HEK293 (cell line): ENCODE measurements at regions not wholly inside any gene's neighbourhood (a gene's known extent, or its start where the extent isn't known, plus 50 kb on each side); places are given as distances from the start of the nearest gene placed in this dataset.

ENCODE experiments used
- CTCF ChIA-PET: fragments of 350-600 bp; formaldehyde crosslinking; extraction: SDS; loops from one replicate; lab custom pipeline; 2021; ENCODE audit warnings: antibody characterized with exemption; lab: Yijun Ruan, JAX
- POLR2A ChIA-PET: fragments of 300-600 bp; formaldehyde crosslinking; extraction: SDS; loops from one replicate; lab custom pipeline; 2020; ENCODE audit warnings: antibody characterized with exemption, inconsistent platforms; lab: Yijun Ruan, JAX
- H3K27ac ChIP-seq: fragments of 200-500 bp; sonication (Bioruptor generic); 2 replicates; pipeline ENCODE4 v1.5.1; 2014; ENCODE audit warnings: low read depth, low read length, control low read depth, inconsistent platforms; ENCODE audit errors: extremely low read depth
- H3K36me3 ChIP-seq, 2 experiments: fragments of 200-500 bp in 1 of 2; sonication (Bioruptor generic) in 1 of 2; 1 replicate in 1 of 2; 2 replicates in 1 of 2; pipeline ENCODE4 v1.5.1; 2014 to 2017; ENCODE audit warnings: inconsistent platforms in 2 of 2, low read length in 2 of 2; ENCODE audit not compliant: control insufficient read depth in 2 of 2, insufficient read depth in 1 of 2
- H3K4me1 ChIP-seq: fragments of 200-500 bp; sonication (Bioruptor generic); 2 replicates; pipeline ENCODE4 v1.5.1; 2014; ENCODE audit warnings: mild to moderate bottlenecking, low read length, inconsistent platforms; ENCODE audit not compliant: control insufficient read depth, insufficient read depth
- H3K4me3 ChIP-seq: 2 replicates; pipeline ENCODE4 v1.5.1; 2011; ENCODE audit warnings: low read depth, mild to moderate bottlenecking, control low read depth, low read length, moderate library complexity
- H3K9me3 ChIP-seq: fragments of 200-500 bp; sonication (Bioruptor generic); 2 replicates; pipeline ENCODE4 v1.5.1; 2014; ENCODE audit warnings: low read depth, low read length, inconsistent platforms; ENCODE audit not compliant: control insufficient read depth, insufficient read depth
- HOXD13 ChIP-seq: sonication (generic); formaldehyde crosslinking; IDR thresholded peaks from 2 replicates; pipeline ENCODE4 v1.8.0; 2022; ENCODE audit warnings: missing genetic modification reagents, borderline replicate concordance
- KLF1 ChIP-seq: fragments of 450-650 bp; formaldehyde crosslinking; IDR thresholded peaks from 2 replicates; pipeline ENCODE4 v1.5.1; 2016; ENCODE audit warnings: missing biosample characterization, missing genetic modification characterization
- REPIN1 ChIP-seq: fragments of 450-650 bp; formaldehyde crosslinking; IDR thresholded peaks from 2 replicates; pipeline ENCODE4 v1.5.1; 2017; ENCODE audit warnings: missing biosample characterization, missing genetic modification characterization, low read depth
- SETDB1 ChIP-seq: IDR thresholded peaks from one replicate; pipeline ENCODE4 v1.6.1; 2017; ENCODE audit warnings: mild to moderate bottlenecking, low read length, moderate library complexity, mixed read lengths; ENCODE audit not compliant: insufficient read length
- YY2 ChIP-seq: fragments of 450-650 bp; formaldehyde crosslinking; IDR thresholded peaks from 2 replicates; pipeline ENCODE4 v1.5.1; 2016; ENCODE audit warnings: missing biosample characterization, missing genetic modification characterization
- ZNF133 ChIP-seq: fragments of 450-650 bp; formaldehyde crosslinking; IDR thresholded peaks from 2 replicates; pipeline ENCODE4 v1.5.1; 2016; ENCODE audit warnings: missing biosample characterization, missing genetic modification characterization
- ZNF23 ChIP-seq: fragments of 450-650 bp; formaldehyde crosslinking; IDR thresholded peaks from 2 replicates; pipeline ENCODE4 v1.5.1; 2016; ENCODE audit warnings: missing biosample characterization, missing genetic modification characterization, borderline replicate concordance
- ZNF391 ChIP-seq: fragments of 450-650 bp; formaldehyde crosslinking; IDR thresholded peaks from 2 replicates; pipeline ENCODE4 v1.5.1; 2016; ENCODE audit warnings: low read depth, missing biosample characterization, missing genetic modification characterization, borderline replicate concordance
- ZNF423 ChIP-seq: fragments of 450-650 bp; formaldehyde crosslinking; IDR thresholded peaks from 2 replicates; pipeline ENCODE4 v1.5.1; 2016; ENCODE audit warnings: missing biosample characterization, missing genetic modification characterization
- ZNF560 ChIP-seq: fragments of 450-650 bp; formaldehyde crosslinking; IDR thresholded peaks from 2 replicates; pipeline ENCODE4 v1.5.1; 2017; ENCODE audit warnings: missing biosample characterization, missing genetic modification characterization, borderline replicate concordance
- ZNF600 ChIP-seq: fragments of 450-650 bp; formaldehyde crosslinking; IDR thresholded peaks from 2 replicates; pipeline ENCODE4 v1.5.1; 2016; ENCODE audit warnings: missing biosample characterization, missing genetic modification characterization
- ZNF785 ChIP-seq: fragments of 450-650 bp; formaldehyde crosslinking; IDR thresholded peaks from 2 replicates; pipeline ENCODE4 v1.5.1; 2016; ENCODE audit warnings: missing biosample characterization, missing genetic modification characterization
- TF ChIP-seq, protein P1 (sequence below): fragments of 450-650 bp; formaldehyde crosslinking; IDR thresholded peaks from 2 replicates; pipeline ENCODE4 v1.5.1; 2016; ENCODE audit warnings: missing biosample characterization, missing genetic modification characterization, borderline replicate concordance
- TF ChIP-seq, protein P2 (sequence below): fragments of 450-650 bp; formaldehyde crosslinking; IDR thresholded peaks from 2 replicates; pipeline ENCODE4 v1.5.1; 2016; ENCODE audit warnings: missing biosample characterization, missing genetic modification characterization, low read depth
- TF ChIP-seq, protein P3 (sequence below): fragments of 450-650 bp; formaldehyde crosslinking; IDR thresholded peaks from 2 replicates; pipeline ENCODE4 v1.5.1; 2016; ENCODE audit warnings: missing biosample characterization, missing genetic modification characterization
- TF ChIP-seq, protein P4 (sequence below): fragments of 450-650 bp; formaldehyde crosslinking; IDR thresholded peaks from 2 replicates; pipeline ENCODE4; 2016; ENCODE audit warnings: missing biosample characterization, missing genetic modification characterization

DNA sequence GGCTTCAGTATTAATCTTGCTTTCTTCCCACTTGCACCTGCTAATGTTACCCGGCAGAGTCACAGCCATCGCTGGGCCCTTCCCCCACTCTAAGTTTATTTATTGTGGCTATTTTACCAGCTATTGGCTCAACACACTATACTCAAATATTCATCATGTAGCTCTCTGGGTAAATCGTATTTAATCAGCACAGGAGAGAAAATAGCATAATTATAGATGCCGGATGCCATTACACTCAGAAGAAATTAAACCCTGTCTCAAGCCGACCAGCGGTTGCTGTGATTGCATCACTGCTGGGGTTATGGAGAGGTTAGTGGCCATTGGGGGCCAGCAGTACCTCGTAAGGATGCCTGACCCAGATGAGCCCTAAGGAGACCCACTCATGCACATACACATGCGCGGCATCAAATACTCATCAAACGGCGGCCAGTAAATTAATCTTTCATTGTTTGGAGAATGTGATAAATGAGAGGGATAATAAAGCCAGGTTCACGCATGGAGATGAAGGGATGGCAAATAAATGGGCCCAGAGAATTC is 269.5 kb upstream of the ZFHX3 start (continued):
- TF ChIP-seq, protein P1, sequence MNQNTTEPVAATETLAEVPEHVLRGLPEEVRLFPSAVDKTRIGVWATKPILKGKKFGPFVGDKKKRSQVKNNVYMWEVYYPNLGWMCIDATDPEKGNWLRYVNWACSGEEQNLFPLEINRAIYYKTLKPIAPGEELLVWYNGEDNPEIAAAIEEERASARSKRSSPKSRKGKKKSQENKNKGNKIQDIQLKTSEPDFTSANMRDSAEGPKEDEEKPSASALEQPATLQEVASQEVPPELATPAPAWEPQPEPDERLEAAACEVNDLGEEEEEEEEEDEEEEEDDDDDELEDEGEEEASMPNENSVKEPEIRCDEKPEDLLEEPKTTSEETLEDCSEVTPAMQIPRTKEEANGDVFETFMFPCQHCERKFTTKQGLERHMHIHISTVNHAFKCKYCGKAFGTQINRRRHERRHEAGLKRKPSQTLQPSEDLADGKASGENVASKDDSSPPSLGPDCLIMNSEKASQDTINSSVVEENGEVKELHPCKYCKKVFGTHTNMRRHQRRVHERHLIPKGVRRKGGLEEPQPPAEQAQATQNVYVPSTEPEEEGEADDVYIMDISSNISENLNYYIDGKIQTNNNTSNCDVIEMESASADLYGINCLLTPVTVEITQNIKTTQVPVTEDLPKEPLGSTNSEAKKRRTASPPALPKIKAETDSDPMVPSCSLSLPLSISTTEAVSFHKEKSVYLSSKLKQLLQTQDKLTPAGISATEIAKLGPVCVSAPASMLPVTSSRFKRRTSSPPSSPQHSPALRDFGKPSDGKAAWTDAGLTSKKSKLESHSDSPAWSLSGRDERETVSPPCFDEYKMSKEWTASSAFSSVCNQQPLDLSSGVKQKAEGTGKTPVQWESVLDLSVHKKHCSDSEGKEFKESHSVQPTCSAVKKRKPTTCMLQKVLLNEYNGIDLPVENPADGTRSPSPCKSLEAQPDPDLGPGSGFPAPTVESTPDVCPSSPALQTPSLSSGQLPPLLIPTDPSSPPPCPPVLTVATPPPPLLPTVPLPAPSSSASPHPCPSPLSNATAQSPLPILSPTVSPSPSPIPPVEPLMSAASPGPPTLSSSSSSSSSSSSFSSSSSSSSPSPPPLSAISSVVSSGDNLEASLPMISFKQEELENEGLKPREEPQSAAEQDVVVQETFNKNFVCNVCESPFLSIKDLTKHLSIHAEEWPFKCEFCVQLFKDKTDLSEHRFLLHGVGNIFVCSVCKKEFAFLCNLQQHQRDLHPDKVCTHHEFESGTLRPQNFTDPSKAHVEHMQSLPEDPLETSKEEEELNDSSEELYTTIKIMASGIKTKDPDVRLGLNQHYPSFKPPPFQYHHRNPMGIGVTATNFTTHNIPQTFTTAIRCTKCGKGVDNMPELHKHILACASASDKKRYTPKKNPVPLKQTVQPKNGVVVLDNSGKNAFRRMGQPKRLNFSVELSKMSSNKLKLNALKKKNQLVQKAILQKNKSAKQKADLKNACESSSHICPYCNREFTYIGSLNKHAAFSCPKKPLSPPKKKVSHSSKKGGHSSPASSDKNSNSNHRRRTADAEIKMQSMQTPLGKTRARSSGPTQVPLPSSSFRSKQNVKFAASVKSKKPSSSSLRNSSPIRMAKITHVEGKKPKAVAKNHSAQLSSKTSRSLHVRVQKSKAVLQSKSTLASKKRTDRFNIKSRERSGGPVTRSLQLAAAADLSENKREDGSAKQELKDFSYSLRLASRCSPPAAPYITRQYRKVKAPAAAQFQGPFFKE (tag by site-specific recombination): no peak
- TF ChIP-seq, all 188 proteins: peak for 0

DNA sequence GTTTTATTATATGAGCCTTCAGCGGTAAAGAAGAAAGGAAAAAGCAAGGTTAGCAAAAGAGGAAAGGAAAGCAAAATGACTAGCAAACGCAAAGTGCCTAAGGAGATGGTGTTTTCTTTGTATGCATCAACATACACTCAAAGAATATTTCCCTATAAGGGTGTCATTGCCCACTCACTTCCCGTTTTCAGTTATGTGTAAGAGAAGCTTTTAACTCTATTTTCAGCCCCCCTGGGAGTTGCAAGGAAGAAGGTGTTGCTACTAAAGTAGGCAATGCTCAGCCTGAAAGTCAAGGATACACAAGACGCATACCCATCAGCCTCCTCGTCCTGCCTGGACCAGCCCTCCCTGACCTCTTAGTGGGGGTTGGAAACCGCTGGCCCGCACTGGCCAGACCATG is 267.7 kb upstream of the ZFHX3 start:
- POLR2A ChIA-PET: no interaction called here
- Histone ChIP-seq H3K36me3 (no peaks in the 10 kb centered on the region), H3K4me3 (no peak overlapping the region), H3K4me1 (no peaks in the 10 kb centered on the region), H3K27ac (no peak overlapping the region), H3K9me3 (no peaks in the 10 kb centered on the region)
- CTCF ChIA-PET: interaction anchor here (0.6 kb wide), 1 partner anchor 1903 kb away, joined by 3 read pairs; no protein-coding TSS in a partner anchor
- no peak for TF ChIP-seq HOXD13 (CRISPR knock-in tag)
- TF ChIP-seq ZNF423 (tag by site-specific recombination): no peak
- no peak for TF ChIP-seq ZNF23 (tag by site-specific recombination)
- TF ChIP-seq KLF1: no peak
- no peak for TF ChIP-seq SETDB1
- TF ChIP-seq ZNF785 (tag by site-specific recombination): no peak
- no peak for TF ChIP-seq REPIN1
- no peak for TF ChIP-seq ZNF133 (tag by site-specific recombination)
- TF ChIP-seq ZNF560 (tag by site-specific recombination): no peak
- TF ChIP-seq, protein P2, sequence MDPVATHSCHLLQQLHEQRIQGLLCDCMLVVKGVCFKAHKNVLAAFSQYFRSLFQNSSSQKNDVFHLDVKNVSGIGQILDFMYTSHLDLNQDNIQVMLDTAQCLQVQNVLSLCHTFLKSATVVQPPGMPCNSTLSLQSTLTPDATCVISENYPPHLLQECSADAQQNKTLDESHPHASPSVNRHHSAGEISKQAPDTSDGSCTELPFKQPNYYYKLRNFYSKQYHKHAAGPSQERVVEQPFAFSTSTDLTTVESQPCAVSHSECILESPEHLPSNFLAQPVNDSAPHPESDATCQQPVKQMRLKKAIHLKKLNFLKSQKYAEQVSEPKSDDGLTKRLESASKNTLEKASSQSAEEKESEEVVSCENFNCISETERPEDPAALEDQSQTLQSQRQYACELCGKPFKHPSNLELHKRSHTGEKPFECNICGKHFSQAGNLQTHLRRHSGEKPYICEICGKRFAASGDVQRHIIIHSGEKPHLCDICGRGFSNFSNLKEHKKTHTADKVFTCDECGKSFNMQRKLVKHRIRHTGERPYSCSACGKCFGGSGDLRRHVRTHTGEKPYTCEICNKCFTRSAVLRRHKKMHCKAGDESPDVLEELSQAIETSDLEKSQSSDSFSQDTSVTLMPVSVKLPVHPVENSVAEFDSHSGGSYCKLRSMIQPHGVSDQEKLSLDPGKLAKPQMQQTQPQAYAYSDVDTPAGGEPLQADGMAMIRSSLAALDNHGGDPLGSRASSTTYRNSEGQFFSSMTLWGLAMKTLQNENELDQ: no peak
- no peak for TF ChIP-seq ZNF391 (tag by site-specific recombination)
- TF ChIP-seq ZNF600 (tag by site-specific recombination): no peak
- TF ChIP-seq, protein P3, sequence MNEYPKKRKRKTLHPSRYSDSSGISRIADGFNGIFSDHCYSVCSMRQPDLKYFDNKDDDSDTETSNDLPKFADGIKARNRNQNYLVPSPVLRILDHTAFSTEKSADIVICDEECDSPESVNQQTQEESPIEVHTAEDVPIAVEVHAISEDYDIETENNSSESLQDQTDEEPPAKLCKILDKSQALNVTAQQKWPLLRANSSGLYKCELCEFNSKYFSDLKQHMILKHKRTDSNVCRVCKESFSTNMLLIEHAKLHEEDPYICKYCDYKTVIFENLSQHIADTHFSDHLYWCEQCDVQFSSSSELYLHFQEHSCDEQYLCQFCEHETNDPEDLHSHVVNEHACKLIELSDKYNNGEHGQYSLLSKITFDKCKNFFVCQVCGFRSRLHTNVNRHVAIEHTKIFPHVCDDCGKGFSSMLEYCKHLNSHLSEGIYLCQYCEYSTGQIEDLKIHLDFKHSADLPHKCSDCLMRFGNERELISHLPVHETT: no peak
- no peak for TF ChIP-seq YY2
- TF ChIP-seq, protein P4, sequence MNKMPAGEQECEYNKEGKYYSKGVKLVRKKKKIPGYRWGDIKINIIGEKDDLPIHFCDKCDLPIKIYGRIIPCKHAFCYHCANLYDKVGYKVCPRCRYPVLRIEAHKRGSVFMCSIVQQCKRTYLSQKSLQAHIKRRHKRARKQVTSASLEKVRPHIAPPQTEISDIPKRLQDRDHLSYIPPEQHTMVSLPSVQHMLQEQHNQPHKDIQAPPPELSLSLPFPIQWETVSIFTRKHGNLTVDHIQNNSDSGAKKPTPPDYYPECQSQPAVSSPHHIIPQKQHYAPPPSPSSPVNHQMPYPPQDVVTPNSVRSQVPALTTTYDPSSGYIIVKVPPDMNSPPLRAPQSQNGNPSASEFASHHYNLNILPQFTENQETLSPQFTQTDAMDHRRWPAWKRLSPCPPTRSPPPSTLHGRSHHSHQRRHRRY (tag by site-specific recombination): no peak
